WI38 (cell line): ENCODE measurements at regions not wholly inside any gene's neighbourhood (a gene's known extent, or its start where the extent isn't known, plus 50 kb on each side); places are given as distances from the start of the nearest gene placed in this dataset.

Experiments
- H3K4me3 ChIP-seq: 2 replicates; pipeline ENCODE4 v1.5.1; 2011; ENCODE audit warnings: low read depth, mild to moderate bottlenecking, control low read depth, low read length
- TF ChIP-seq, protein P1 (sequence below): IDR thresholded peaks from 2 replicates; pipeline ENCODE4 v1.5.1; 2012; ENCODE audit warnings: low read depth, mild to moderate bottlenecking, control low read depth, low read length

DNA sequence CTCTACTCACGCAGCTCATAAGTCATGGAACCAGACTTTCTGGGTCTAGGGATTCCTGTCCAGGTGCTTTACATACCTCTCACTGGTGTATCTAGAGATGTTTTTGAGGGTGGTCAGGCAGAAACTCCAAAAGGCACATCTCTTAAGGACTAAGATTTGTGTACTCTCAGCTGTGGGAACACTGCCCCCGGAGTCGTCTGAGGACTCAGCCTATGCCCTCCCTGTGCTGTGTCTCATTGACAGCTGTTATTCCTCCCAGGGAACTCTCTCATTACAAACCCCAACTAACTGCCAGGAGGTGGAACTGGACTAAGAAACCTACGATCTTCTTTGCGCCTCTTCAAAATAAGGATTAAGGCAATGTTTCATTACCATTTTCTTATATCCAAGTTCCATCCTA, 293.9 kb upstream of the DLGAP1 start:
- TF ChIP-seq, protein P1, sequence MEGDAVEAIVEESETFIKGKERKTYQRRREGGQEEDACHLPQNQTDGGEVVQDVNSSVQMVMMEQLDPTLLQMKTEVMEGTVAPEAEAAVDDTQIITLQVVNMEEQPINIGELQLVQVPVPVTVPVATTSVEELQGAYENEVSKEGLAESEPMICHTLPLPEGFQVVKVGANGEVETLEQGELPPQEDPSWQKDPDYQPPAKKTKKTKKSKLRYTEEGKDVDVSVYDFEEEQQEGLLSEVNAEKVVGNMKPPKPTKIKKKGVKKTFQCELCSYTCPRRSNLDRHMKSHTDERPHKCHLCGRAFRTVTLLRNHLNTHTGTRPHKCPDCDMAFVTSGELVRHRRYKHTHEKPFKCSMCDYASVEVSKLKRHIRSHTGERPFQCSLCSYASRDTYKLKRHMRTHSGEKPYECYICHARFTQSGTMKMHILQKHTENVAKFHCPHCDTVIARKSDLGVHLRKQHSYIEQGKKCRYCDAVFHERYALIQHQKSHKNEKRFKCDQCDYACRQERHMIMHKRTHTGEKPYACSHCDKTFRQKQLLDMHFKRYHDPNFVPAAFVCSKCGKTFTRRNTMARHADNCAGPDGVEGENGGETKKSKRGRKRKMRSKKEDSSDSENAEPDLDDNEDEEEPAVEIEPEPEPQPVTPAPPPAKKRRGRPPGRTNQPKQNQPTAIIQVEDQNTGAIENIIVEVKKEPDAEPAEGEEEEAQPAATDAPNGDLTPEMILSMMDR = no peak
- H3K4me3 ChIP-seq = no peak overlapping the region

DNA sequence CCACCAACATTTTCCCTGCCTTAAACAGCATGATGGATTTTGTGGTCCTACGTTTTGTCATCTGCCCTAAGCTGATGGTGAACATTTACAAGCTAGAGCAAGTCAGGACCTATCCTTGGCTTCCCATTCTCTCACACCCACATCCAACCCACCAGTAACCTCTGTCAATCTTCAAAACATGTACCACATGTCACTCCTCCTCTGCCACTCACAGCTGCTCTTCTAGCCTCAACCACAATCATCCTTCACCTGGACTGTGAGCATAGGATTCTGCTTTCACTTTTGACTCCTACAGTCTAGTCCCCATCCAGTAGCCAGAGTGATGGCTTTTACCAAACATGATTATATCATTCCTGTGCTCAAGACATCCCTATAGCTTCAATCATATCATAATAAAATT, 279.8 kb upstream of the DLGAP1 start:
- TF ChIP-seq, protein P1 = no peak
- no peak overlapping the region for H3K4me3 ChIP-seq

DNA sequence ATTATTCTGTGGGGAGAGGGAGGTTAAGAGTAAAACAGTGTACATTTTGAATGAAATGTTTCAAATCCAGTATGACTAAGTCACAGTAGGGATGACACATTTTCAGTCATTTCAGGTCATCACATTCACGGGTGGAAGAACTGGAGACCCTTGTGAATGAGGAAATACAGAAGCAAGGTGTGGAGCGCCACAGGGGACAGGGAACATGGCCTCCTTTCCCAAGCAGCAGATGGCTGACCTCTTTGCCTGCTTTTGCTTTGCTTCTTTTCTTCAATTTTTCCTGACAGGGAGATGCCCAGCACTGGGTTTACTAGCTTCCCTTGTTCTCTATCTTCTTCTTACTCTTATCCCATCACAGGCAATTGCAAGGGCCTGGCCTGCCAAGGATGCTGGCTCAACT, 278.9 kb upstream of the DLGAP1 start:
- TF ChIP-seq, protein P1 = no peak
- no peak overlapping the region for H3K4me3 ChIP-seq

DNA sequence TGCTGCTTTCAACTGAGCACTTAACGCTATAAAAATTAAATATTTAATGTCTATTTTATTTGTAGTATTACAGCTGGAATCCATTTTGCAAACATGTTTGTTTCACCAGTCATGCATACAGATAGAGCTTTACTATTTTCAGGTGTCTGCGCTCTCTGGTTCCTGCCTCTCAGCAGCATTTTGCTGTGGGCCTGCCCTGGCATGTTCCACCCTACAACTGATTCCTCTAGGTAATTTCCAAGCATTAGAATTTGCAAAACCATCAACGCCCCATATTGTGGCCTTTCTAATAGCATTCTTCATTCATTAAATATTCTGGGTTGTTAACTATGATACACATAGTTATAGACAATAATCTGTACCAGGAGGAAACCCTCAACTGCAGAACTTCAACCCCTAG, 266.4 kb upstream of the DLGAP1 start:
- TF ChIP-seq, protein P1 = no peak

DNA sequence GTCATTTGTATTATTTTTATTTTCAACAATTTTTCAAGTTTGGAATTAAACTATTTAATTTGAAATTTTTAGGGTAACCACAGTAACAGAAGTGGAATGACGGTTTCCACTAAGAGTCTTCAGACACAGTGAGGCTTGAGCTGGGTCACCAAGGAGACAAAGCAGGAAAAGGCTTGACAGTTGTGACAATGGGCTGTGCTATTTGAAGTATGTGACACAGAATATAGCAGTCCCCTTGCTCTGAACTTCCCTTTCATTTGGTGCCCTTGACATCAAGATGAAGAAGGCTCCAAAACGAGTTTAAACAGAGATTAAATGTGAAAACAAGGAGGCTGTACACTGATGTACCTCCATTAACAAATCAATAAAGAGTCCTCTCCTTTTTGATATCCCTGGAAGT, 265.4 kb upstream of the DLGAP1 start:
- no peak overlapping the region for H3K4me3 ChIP-seq
- TF ChIP-seq, protein P1 = no peak

More for the DNA sequence above, 266.4 kb upstream of the DLGAP1 start:
- H3K4me3 ChIP-seq = no peak overlapping the region

DNA sequence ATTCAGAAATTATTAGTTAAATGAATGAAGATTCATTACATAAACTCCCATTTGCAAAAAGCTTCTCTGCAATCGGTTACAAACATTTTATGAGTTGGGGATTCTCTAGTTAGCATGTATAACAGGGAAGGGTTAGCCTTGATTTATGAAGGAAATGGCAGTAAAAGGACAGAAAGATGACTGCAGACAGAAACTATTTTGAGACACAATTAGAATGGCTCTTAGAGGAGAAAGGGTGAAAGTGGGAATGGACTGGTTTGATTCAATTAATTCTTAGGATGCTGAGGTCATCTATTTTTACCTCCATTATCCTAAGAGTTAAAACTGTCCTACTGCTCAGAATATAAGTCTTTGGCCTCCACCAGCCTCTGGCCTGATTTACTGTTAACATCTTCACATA, 250.8 kb upstream of the DLGAP1 start:
- TF ChIP-seq, protein P1 = no peak
- H3K4me3 ChIP-seq = no peak overlapping the region

DNA sequence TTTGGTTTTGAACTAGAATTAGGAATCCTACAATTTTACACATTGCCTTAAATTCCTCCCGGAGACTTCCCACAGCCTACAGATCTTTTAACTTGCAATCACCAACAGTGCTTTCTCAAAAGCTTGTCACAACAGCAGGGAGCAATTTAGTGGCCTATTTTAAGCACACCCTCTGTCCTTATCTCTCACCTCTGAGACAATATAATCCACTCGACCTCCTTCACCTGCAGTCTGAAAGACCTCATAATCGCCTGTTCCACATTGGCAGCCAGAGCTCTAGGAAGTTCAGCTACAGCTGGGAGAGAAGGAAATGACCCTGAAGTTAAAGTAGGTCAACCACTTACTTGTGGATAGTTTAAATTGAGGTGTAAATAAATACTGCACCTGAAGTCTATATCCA, 249.7 kb upstream of the DLGAP1 start:
- no peak overlapping the region for H3K4me3 ChIP-seq
- TF ChIP-seq, protein P1 = no peak
